Activated CD8-positive, alpha-beta memory T cell treated with anti-CD3 and anti-CD28 coated beads, Interleukin-2, amount 50 U/mL, for 48 hours (primary cell): ENCODE measurements at regions not wholly inside any gene's neighbourhood (a gene's known extent, or its start where the extent isn't known, plus 50 kb on each side); places are given as distances from the start of the nearest gene placed in this dataset.

Experiments
- DNase-seq: peaks from one replicate; pipeline ENCODE4 v3.0.0-alpha.2; 2020

- DNase-seq, result no peak
These were observed 240.0 kb upstream of the LARGE1 start for GRCh38 chr22:34160141-34160783.

- DNase-seq, result no peak
These were observed 241.3 kb upstream of the LARGE1 start for GRCh38 chr22:34161431-34162123.

- no peak for DNase-seq
These were observed 278.7 kb upstream of the LARGE1 start for GRCh38 chr22:34198976-34199375.

- no peak for DNase-seq
These were observed 290.0 kb upstream of the LARGE1 start for GRCh38 chr22:34210301-34210700.

DNA sequence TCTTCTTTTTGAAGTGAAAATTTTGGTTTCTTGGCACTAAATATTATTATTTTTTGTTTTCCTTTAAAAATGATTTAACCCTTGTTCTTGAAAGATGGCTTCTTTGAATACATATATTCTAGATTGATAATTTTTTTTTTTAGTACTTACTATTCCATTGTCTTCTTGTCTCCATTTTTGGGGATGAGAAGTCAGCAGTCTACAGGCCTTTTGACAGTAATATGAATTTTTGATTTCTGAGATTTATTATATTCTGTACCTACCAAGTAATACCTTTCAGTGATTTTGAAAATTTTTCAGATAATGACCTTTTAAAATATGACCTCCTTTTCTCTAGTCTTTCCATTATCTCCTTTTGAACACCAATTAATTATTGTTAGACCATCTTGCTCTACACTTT, 294.1 kb upstream of the LARGE1 start:
- no peak for DNase-seq

- DNase-seq, result no peak
These were observed 305.0 kb upstream of the LARGE1 start for GRCh38 chr22:34225278-34225677.

- DNase-seq, result no peak
These were observed 316.3 kb upstream of the LARGE1 start for GRCh38 chr22:34236527-34236926.

DNA sequence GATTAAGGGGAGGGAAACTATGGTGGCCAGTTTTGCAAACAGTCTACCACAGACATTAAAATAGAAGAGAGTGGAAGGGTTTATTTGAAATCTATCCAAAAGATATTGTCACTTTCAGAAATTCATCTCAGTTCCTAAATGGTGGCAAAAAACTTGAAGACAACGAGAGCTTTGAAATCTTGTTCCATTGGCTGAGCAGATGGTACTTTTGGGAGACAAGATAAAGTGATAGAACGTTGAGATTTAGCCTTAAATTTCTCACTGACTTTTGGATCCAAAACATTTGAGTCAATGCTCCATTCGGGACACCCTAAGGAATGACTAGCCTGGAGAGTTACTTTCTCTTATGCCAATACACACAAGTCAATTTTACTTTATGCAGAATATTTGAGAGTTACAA, 319.1 kb upstream of the LARGE1 start:
- no peak for DNase-seq

GRCh38 chr22:34243023-34243422, 322.7 kb upstream of the LARGE1 start:
- no peak for DNase-seq

DNA sequence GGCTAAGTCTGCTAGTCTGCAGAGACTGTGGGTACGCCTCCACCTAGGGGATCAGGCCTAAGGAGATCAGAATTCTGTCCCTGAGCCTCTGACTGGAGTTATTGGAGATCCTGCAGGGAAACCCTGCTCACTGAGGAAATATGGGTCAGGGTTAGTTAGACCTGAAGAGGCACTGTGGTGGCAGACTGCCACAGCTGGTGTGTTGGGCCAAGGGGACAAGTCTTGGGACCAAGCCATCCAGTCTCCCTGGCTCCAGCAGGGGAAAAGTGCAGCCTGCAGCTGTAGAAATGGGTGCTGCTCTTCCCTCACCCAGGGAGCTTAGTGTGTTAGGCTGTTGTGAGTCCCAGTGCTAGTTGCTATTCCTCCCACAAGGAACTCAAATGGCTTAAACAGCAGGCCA, 334.8 kb upstream of the LARGE1 start:
- DNase-seq, result no peak

GRCh38 chr22:34278121-34278520, 357.8 kb upstream of the LARGE1 start:
- no peak for DNase-seq

GRCh38 chr22:34281738-34282137, 361.5 kb upstream of the LARGE1 start:
- DNase-seq, result no peak

GRCh38 chr22:34283844-34284243, 363.6 kb upstream of the LARGE1 start:
- no peak for DNase-seq

DNA sequence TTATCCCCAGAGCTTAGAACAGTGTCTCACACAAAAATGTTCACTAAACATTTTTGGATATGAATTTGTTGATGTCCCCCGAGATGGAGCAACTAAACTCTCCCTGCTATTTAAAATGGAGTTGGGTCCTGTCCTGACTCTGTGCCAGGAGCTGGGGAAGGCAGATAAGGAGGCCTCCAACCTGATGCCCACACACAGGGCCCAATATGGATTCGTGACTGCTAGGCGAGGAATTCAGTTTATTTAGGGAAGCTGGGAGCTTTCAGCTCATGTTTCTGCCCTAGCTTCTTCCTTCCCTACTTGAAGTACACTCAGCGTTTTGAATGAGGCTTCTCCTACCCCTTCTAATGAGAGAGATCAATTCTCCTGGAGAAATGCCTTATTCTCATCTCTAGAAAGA, 373.0 kb upstream of the LARGE1 start:
- no peak for DNase-seq

DNA sequence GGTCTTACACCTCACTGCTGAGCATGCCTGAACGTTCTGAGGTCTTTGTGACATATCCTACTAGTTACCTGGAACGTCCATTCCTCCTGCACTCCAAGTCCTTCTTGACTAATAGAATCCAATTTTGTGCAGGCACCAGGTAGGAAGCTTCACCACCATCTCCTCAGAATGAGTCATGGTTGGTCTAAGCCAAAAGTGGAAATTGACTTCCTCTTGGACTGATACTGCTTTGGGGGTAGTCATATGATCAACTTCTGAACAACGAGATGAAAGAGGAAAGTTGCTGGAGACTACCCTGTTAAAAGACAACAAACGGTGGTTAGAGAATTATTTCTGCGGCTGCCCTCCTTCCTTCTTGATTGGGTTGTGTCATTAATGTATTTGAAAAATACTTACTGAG, 374.2 kb upstream of the LARGE1 start:
- no peak for DNase-seq

DNA sequence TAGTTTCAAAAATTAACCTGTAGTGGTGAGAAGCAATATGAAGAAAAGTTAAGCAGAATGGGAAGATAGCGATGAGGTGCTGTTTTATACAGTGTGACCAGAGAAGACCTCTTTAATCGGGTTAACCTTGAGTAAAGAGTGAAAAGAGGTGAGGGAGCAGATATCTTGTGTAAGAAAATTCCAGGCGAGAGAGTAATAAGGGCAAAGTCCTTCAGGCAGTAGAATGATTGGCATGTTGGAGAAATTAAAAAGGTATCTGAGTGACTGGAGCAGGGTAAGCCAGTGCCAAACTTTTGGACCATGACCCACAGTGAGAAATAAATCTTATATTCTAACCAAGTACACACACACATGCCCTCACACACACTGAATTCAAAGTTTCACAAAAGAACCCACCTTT, 374.7 kb upstream of the LARGE1 start:
- no peak for DNase-seq

DNA sequence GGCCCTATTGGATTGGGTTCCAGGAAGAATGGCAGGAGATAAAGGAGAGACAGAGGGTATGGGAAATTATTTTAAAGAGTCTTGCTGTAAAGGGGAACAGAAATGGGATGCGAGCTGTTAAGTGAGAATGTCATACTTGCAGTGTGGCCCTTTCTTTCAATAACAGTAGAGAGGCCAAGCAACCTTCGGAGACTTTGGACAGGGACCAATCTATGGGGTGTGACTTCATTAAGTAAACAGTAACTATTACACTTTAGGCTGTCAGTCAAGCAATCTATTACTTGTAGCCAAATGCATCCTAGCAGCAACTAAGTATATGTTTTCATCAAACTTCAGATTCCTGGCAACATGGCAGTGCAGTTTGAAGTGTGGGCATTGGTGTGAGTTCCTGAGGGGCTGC, 376.2 kb upstream of the LARGE1 start:
- no peak for DNase-seq

- DNase-seq, result no peak
These were observed 377.4 kb upstream of the LARGE1 start for GRCh38 chr22:34297536-34298120.

DNA sequence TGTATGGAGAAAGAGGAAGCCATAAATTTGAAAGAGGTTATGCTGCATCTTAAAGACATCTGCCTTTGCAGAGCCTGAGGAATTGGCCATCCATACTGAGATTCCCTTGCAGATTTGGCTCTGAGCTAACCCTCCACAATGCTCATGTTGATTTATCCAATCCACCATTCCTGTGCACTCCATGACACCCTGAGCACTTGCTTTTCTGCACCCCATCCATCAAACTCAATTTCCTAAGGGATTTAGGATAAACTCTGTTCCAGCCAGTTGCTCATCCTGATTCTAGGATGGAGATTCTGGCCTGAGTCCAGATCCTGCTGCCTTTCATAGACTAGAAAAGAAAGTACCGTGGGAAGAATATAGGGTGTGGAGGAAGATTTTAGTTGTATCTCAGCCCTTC, 379.2 kb upstream of the LARGE1 start:
- DNase-seq, result no peak

- no peak for DNase-seq
These were observed 381.3 kb upstream of the LARGE1 start for GRCh38 chr22:34301569-34301968.

- no peak for DNase-seq
These were observed 383.4 kb upstream of the LARGE1 start for GRCh38 chr22:34303656-34304055.

- DNase-seq, result no peak
These were observed 386.1 kb upstream of the LARGE1 start for GRCh38 chr22:34306361-34306760.

DNA sequence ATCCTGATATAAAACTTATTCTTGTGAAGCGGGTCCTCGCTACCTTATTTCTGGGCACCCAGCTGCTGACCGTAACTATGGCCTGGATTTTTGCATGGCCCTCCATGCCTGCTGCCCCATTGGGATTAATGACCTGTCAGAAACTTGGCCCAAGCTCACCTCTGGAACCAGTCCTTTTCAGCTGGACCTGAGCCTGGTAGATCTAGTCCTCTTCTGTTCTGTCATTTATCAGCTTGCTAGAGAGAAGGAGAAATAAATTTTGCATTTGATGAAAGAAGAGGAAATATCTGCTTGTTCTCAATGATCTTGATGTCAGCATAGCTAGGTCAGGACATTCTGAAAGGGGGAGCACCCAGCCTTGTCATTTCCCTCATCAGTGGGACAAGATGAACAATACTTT, 387.8 kb upstream of the LARGE1 start:
- DNase-seq, result no peak

GRCh38 chr22:34319346-34319745, 399.1 kb upstream of the LARGE1 start:
- DNase-seq, result no peak

DNA sequence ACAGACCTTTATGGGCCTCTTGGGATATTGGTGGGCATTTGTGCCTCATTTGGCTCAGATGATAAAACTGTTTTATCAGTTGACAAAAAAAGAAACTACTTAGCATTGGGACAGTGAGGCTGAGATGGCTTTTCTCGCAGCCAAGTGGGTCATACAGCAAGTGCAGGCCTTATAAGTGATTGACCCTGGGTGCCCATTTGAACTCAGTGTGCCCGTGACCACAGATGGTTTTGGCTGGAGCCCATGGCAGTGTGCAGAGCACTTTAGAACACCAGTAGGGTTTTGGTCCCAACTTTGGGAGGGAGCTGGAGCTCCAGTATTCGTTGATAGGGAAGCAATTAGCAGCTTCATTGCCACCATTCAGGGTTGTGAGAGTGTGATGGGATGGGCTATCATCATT, 404.5 kb upstream of the LARGE1 start:
- DNase-seq, result no peak
